Adrenal gland (tissue), 5 donors: ENCODE measurements at regions not wholly inside any gene's neighbourhood (a gene's known extent, or its start where the extent isn't known, plus 50 kb on each side); places are given as distances from the start of the nearest gene placed in this dataset.

Experiments
- CTCF ChIP-seq, 6 experiments: fragments of 450-650 bp in 4 of 6; fragments of 200-600 bp in 2 of 6; sonication (generic) in 1 of 6; IDR thresholded peaks; 1 replicate in 5 of 6; 2 replicates in 1 of 6; pipeline versions ENCODE4 v1.5.1 to v1.8.0; 2016 to 2021; ENCODE audit warnings: antibody characterized with exemption in 6 of 6, mild to moderate bottlenecking in 2 of 6, moderate library complexity in 1 of 6
- POLR2A ChIP-seq, 2 donors: fragments of 450-650 bp; IDR thresholded peaks; one replicate each; pipeline ENCODE4 v1.6.1; 2017; ENCODE audit warnings: antibody characterized with exemption in 2 of 2, mild to moderate bottlenecking in 2 of 2, moderate library complexity in 1 of 2
- donor health status: DM: no; HTN: no; CAD: no.

GRCh38 chr2:16925145-16925544 is 259.5 kb upstream of the CYRIA start:
- no peak for TF ChIP-seq POLR2A (IDR thresholded peaks at IDR 0.05)
- TF ChIP-seq CTCF (IDR thresholded peaks at IDR 0.05): no peak
